ENCODE measurements at regions not wholly inside any gene's neighbourhood (a gene's known extent, or its start where the extent isn't known, plus 50 kb on each side); places are given as distances from the start of the nearest gene placed in this dataset.

GRCh38 chr11:104784684-104785460 is 113.4 kb downstream of the CASP12 start:
- FAIRE-seq (no peak), DNase-seq (ENCODE audit: low read depth) (peak; percentile 75)
- H3K36me3 ChIP-seq (ENCODE audit: control insufficient read depth, insufficient read depth, low read length): no peaks in the 10 kb centered on the region
- TF ChIP-seq CTCF (IDR thresholded peaks at IDR 0.05; ENCODE audit: insufficient read depth, low read length, severe bottlenecking): no peak
- H3K27me3 ChIP-seq (ENCODE audit: control insufficient read depth, insufficient read depth, low read length): no peaks in the 10 kb centered on the region
- no peak overlapping the region for H3K4me3 ChIP-seq (ENCODE audit: low read depth, low read length)

- no peak overlapping the region for H3K4me3 ChIP-seq (ENCODE audit: low read depth, low read length)
- FAIRE-seq: no peak
- TF ChIP-seq CTCF (IDR thresholded peaks at IDR 0.05; ENCODE audit: insufficient read depth, low read length, severe bottlenecking): no peak
- no peak for DNase-seq (ENCODE audit: low read depth)
- H3K36me3 ChIP-seq (ENCODE audit: control insufficient read depth, insufficient read depth, low read length): no peaks in the 10 kb centered on the region
- no peaks in the 10 kb centered on the region for H3K27me3 ChIP-seq (ENCODE audit: control insufficient read depth, insufficient read depth, low read length)
Measured at GRCh38 chr11:104783241-104783640, 115.0 kb downstream of the CASP12 start.

- no peak for TF ChIP-seq CTCF (IDR thresholded peaks at IDR 0.05; ENCODE audit: insufficient read depth, low read length, severe bottlenecking)
- DNase-seq (ENCODE audit: low read depth): no peak
- Histone ChIP-seq H3K4me3 (ENCODE audit: low read depth, low read length) (no peak overlapping the region), H3K36me3 (ENCODE audit: control insufficient read depth, insufficient read depth, low read length) (no peaks in the 10 kb centered on the region), H3K27me3 (ENCODE audit: control insufficient read depth, insufficient read depth, low read length) (no peaks in the 10 kb centered on the region)
- FAIRE-seq: no peak
Measured at GRCh38 chr11:104782377-104782754, 115.9 kb downstream of the CASP12 start.

- no peak overlapping the region for H3K4me3 ChIP-seq (ENCODE audit: low read depth, low read length)
- no peak for FAIRE-seq
- no peaks in the 10 kb centered on the region for H3K36me3 ChIP-seq (ENCODE audit: control insufficient read depth, insufficient read depth, low read length)
- peak; percentile 57 for DNase-seq (ENCODE audit: low read depth)
- TF ChIP-seq CTCF (IDR thresholded peaks at IDR 0.05; ENCODE audit: insufficient read depth, low read length, severe bottlenecking): no peak
- no peaks in the 10 kb centered on the region for H3K27me3 ChIP-seq (ENCODE audit: control insufficient read depth, insufficient read depth, low read length)
Measured at GRCh38 chr11:104781719-104782376, 116.4 kb downstream of the CASP12 start.

GRCh38 chr11:104781037-104781436 is 117.2 kb downstream of the CASP12 start:
- no peaks in the 10 kb centered on the region for H3K36me3 ChIP-seq (ENCODE audit: control insufficient read depth, insufficient read depth, low read length)
- no peak for TF ChIP-seq CTCF (IDR thresholded peaks at IDR 0.05; ENCODE audit: insufficient read depth, low read length, severe bottlenecking)
- H3K27me3 ChIP-seq (ENCODE audit: control insufficient read depth, insufficient read depth, low read length): no peaks in the 10 kb centered on the region
- DNase-seq (ENCODE audit: low read depth): no peak
- no peak overlapping the region for H3K4me3 ChIP-seq (ENCODE audit: low read depth, low read length)
- FAIRE-seq: no peak

All from bronchial epithelial cell (primary cell).